ENCODE measurements at regions not wholly inside any gene's neighbourhood (a gene's known extent, or its start where the extent isn't known, plus 50 kb on each side); places are given as distances from the start of the nearest gene placed in this dataset.

DNA sequence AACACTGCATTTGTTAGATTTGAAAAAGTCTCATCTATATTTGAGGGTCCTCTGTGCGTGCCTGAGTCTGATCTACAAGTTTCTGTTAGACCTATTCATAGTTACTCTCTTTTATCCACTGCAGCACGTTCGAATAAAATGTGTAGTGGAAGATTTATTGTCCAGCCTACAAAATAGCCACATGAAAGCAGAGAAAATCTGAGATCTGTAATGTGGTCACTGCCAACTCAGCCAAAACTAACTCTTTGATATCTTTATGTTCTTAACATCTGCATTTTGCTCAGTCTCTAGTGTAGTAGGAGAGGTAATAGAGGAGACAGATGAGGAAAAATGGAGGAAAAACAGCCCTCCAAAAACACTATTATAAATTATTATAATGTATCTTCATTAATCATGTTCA lies 354.0 kb downstream of the NPR3 start (continued):
- no peak for TF ChIP-seq GRHL1 (CRISPR knock-in tag; conservative IDR thresholded peaks at IDR 0.05)

- in situ Hi-C loops (cut with HindIII; ENCODE audit: extremely low pct_ligation_motif_present, low pct_unique_long_range_greater_than_20kb) (no loop called here), intact Hi-C loops (cut with micrococcal nuclease; ENCODE audit: unreplicated experiment) (no loop called here)
- WGBS (ENCODE audit: low lambda C conversion rate): 0% methylated on average over 2 of the region's 2 CpGs
- H3K27me3 ChIP-seq (ENCODE audit: control insufficient read depth in 1 of 2, insufficient read depth in 2 of 2, low read length in 2 of 2): no peaks in the 10 kb centered on the region
- H3K36me3 ChIP-seq (replicated peaks in 1 of 2; ENCODE audit: control insufficient read depth in 1 of 2, insufficient read depth in 2 of 2, low read length in 2 of 2): no peaks in the 10 kb centered on the region
- no peak overlapping the region for H2AFZ ChIP-seq (ENCODE audit: low read length)
- no TSS peak for BruUV-seq (replicated peaks)
- CTCF ChIA-PET (ENCODE audit: low intra/inter-chr PET ratio, low total read pairs): no interaction called here
- no peaks in the 10 kb centered on the region for H3K9me3 ChIP-seq (ENCODE audit: low read length)
- H3K27ac ChIP-seq (ENCODE audit: extremely low read length, insufficient read depth, low read length): no peak overlapping the region
- H3K9ac ChIP-seq (ENCODE audit: insufficient read depth, low read depth, low read length): no peak overlapping the region
- FAIRE-seq: no peak
- DNase-seq (ENCODE audit: low spot score): no peak
- H3K4me3 ChIP-seq (replicated peaks in 1 of 3; ENCODE audit: insufficient read depth in 1 of 3, low read depth in 2 of 3, low read length in 3 of 3): no peak overlapping the region
- ATAC-seq: no peak
- no peak for TF ChIP-seq FOSL1 (CRISPR knock-in tag; IDR thresholded peaks at IDR 0.05; ENCODE audit: borderline replicate concordance)
- no peak for TF ChIP-seq ZNF598 (CRISPR knock-in tag; IDR thresholded peaks at IDR 0.05; ENCODE audit: borderline replicate concordance)
- TF ChIP-seq FLYWCH1 (CRISPR knock-in tag; IDR thresholded peaks at IDR 0.05): no peak
- H3K79me2 ChIP-seq (ENCODE audit: insufficient read depth, low read length): no peaks in the 10 kb centered on the region
- no peaks in the 10 kb centered on the region for H4K20me1 ChIP-seq (ENCODE audit: insufficient read depth, low read length)
- POLR2A ChIA-PET: no interaction called here
- no peak overlapping the region for H3K4me2 ChIP-seq (ENCODE audit: low read depth, low read length)
- no peaks in the 10 kb centered on the region for H3K4me1 ChIP-seq (ENCODE audit: insufficient read depth, low read length)
Measured at GRCh38 chr5:33067291-33067690, 356.2 kb downstream of the NPR3 start.

DNA sequence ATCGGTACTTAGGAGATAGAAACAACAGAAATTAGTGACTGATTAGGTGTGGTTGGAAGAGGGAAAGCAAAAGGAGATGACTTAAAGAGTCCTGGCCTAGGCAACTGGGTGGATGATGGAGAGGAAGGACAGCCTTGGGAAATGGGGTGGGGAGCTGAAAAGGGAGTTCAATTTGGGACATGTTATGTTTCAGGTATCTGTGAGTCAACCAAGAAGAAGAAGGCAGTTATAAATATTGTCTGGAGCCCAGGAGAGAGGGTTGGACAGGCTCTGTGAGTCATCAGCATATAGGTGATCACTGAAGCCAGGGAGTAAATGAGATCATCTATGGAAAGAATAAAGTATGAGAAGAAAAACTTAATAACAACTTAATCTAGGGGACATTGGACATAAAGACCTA lies 357.7 kb downstream of the NPR3 start:
- ATAC-seq: no peak
- Histone ChIP-seq H3K79me2 (ENCODE audit: insufficient read depth, low read length) (no peaks in the 10 kb centered on the region), H3K36me3 (replicated peaks in 1 of 2; ENCODE audit: control insufficient read depth in 1 of 2, insufficient read depth in 2 of 2, low read length in 2 of 2) (no peaks in the 10 kb centered on the region), H3K4me1 (ENCODE audit: insufficient read depth, low read length) (no peaks in the 10 kb centered on the region), H3K27ac (ENCODE audit: extremely low read length, insufficient read depth, low read length) (no peak overlapping the region), H3K27me3 (ENCODE audit: control insufficient read depth in 1 of 2, insufficient read depth in 2 of 2, low read length in 2 of 2) (no peaks in the 10 kb centered on the region), H3K4me3 (replicated peaks in 1 of 3; ENCODE audit: insufficient read depth in 1 of 3, low read depth in 2 of 3, low read length in 3 of 3) (no peak overlapping the region), H3K4me2 (ENCODE audit: low read depth, low read length) (no peak overlapping the region), H3K9ac (ENCODE audit: insufficient read depth, low read depth, low read length) (no peak overlapping the region), H2AFZ (ENCODE audit: low read length) (no peak overlapping the region), H3K9me3 (ENCODE audit: low read length) (no peaks in the 10 kb centered on the region), H4K20me1 (ENCODE audit: insufficient read depth, low read length) (no peaks in the 10 kb centered on the region)
- DNase-seq (ENCODE audit: low spot score): no peak
- FAIRE-seq: no peak
- in situ Hi-C loops (cut with HindIII; ENCODE audit: extremely low pct_ligation_motif_present, low pct_unique_long_range_greater_than_20kb): no loop called here
- no TSS peak for BruUV-seq (replicated peaks)
- intact Hi-C loops (cut with micrococcal nuclease; ENCODE audit: unreplicated experiment): no loop called here
- POLR2A ChIA-PET: no interaction called here
- 0% methylated on average over 1 of the region's 1 CpG for WGBS (ENCODE audit: low lambda C conversion rate)
- CTCF ChIA-PET (ENCODE audit: low intra/inter-chr PET ratio, low total read pairs): no interaction called here
- TF ChIP-seq FOXA1 (IDR thresholded peaks at IDR 0.05): no peak
- TF ChIP-seq FOXA1 (CRISPR knock-in tag; IDR thresholded peaks at IDR 0.05): no peak
- TF ChIP-seq SSRP1 (CRISPR knock-in tag; IDR thresholded peaks at IDR 0.05): no peak
- TF ChIP-seq BCL6 (CRISPR knock-in tag; IDR thresholded peaks at IDR 0.05): no peak
- no peak for TF ChIP-seq ZNF710 (CRISPR knock-in tag; IDR thresholded peaks at IDR 0.05; ENCODE audit: borderline replicate concordance)
- TF ChIP-seq, protein P1, sequence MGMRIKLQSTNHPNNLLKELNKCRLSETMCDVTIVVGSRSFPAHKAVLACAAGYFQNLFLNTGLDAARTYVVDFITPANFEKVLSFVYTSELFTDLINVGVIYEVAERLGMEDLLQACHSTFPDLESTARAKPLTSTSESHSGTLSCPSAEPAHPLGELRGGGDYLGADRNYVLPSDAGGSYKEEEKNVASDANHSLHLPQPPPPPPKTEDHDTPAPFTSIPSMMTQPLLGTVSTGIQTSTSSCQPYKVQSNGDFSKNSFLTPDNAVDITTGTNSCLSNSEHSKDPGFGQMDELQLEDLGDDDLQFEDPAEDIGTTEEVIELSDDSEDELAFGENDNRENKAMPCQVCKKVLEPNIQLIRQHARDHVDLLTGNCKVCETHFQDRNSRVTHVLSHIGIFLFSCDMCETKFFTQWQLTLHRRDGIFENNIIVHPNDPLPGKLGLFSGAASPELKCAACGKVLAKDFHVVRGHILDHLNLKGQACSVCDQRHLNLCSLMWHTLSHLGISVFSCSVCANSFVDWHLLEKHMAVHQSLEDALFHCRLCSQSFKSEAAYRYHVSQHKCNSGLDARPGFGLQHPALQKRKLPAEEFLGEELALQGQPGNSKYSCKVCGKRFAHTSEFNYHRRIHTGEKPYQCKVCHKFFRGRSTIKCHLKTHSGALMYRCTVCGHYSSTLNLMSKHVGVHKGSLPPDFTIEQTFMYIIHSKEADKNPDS (CRISPR knock-in tag; IDR thresholded peaks at IDR 0.05): no peak
- TF ChIP-seq SOX5 (CRISPR knock-in tag; IDR thresholded peaks at IDR 0.05; ENCODE audit: borderline replicate concordance): no peak
- TF ChIP-seq, protein P2, sequence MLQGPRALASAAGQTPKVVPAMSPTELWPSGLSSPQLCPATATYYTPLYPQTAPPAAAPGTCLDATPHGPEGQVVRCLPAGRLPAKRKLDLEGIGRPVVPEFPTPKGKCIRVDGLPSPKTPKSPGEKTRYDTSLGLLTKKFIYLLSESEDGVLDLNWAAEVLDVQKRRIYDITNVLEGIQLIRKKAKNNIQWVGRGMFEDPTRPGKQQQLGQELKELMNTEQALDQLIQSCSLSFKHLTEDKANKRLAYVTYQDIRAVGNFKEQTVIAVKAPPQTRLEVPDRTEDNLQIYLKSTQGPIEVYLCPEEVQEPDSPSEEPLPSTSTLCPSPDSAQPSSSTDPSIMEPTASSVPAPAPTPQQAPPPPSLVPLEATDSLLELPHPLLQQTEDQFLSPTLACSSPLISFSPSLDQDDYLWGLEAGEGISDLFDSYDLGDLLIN (CRISPR knock-in tag; IDR thresholded peaks at IDR 0.05; ENCODE audit: borderline replicate concordance): no peak
